Memory B cell (primary cell): ENCODE measurements at regions not wholly inside any gene's neighbourhood (a gene's known extent, or its start where the extent isn't known, plus 50 kb on each side); places are given as distances from the start of the nearest gene placed in this dataset.

Experiments used
- ATAC-seq: fragments of 150-1000 bp; cut with Tn5 transposase; 2 replicates; pipeline ENCODE4 v1.10.0; 2021; ENCODE audit warnings: low read depth, mild to moderate bottlenecking, moderate library complexity
- DNase-seq, 2 donors: peaks; one replicate each; pipeline ENCODE4 v3.0.0; 2022; ENCODE audit warnings: low spot score in 2 of 2
- H3K27ac Mint-ChIP-seq: one replicate; pipeline ENCODE4 v1.8.0; 2022; ENCODE audit warnings: mild to moderate bottlenecking, moderate library complexity, mixed read lengths
- H3K27me3 Mint-ChIP-seq: one replicate; pipeline ENCODE4 v1.8.0; 2022; ENCODE audit warnings: mixed read lengths
- H3K36me3 Mint-ChIP-seq: one replicate; pipeline ENCODE4 v1.8.0; 2022; ENCODE audit warnings: mild to moderate bottlenecking, mixed read lengths
- H3K4me1 Mint-ChIP-seq: one replicate; pipeline ENCODE4 v1.8.0; 2022; ENCODE audit warnings: mixed read lengths
- H3K4me3 Mint-ChIP-seq: one replicate; pipeline ENCODE4 v1.8.0; 2022; ENCODE audit warnings: mild to moderate bottlenecking, moderate library complexity, mixed read lengths
- H3K9me3 Mint-ChIP-seq: one replicate; pipeline ENCODE4 v1.8.0; 2022; ENCODE audit warnings: mixed read lengths

GRCh38 chr1:47679301-47679791 is 241.5 kb downstream of the FOXD2 start:
- H3K36me3 Mint-ChIP-seq, result no peaks in the 10 kb centered on the region
- no peak overlapping the region for H3K27ac Mint-ChIP-seq
- H3K27me3 Mint-ChIP-seq, result peaks cover 19% of the 10 kb centered on the region
- no peaks in the 10 kb centered on the region for H3K4me1 Mint-ChIP-seq
- ATAC-seq, result no peak
- H3K9me3 Mint-ChIP-seq, result peaks cover 1% of the 10 kb centered on the region
- no peak for DNase-seq
- no peak overlapping the region for H3K4me3 Mint-ChIP-seq

DNA sequence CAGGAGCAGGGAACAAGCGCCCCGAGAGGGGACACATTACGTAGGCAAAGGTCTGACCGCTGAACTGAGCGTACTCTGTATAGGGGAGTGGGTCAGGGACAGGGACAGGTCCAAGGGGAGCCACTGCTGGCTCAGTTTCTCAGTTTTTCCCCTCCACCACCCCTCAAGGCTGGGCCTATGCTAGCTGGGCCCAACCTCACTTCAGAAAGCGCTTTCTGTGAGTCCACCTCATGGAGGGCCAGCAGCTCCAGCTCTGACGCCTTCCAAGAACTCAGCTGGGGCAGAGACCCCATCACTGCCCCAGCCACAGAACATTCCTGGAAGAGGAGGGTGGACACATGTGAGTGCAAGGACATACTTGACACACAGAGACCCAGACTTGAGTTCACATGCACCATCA is 242.0 kb downstream of the FOXD2 start:
- H3K4me3 Mint-ChIP-seq, result no peak overlapping the region
- no peaks in the 10 kb centered on the region for H3K36me3 Mint-ChIP-seq
- H3K4me1 Mint-ChIP-seq, result no peaks in the 10 kb centered on the region
- peaks cover 18% of the 10 kb centered on the region for H3K27me3 Mint-ChIP-seq
- DNase-seq (no peak), ATAC-seq (no peak)
- H3K27ac Mint-ChIP-seq, result no peak overlapping the region
- H3K9me3 Mint-ChIP-seq, result no peaks in the 10 kb centered on the region

- ATAC-seq, result no peak
- H3K4me1 Mint-ChIP-seq, result no peaks in the 10 kb centered on the region
- H3K9me3 Mint-ChIP-seq, result no peaks in the 10 kb centered on the region
- no peak overlapping the region for H3K4me3 Mint-ChIP-seq
- no peak overlapping the region for H3K27ac Mint-ChIP-seq
- no peaks in the 10 kb centered on the region for H3K36me3 Mint-ChIP-seq
- H3K27me3 Mint-ChIP-seq, result peaks cover 12% of the 10 kb centered on the region
- DNase-seq, result no peak
These were observed 243.1 kb downstream of the FOXD2 start for GRCh38 chr1:47680815-47681475.

DNA sequence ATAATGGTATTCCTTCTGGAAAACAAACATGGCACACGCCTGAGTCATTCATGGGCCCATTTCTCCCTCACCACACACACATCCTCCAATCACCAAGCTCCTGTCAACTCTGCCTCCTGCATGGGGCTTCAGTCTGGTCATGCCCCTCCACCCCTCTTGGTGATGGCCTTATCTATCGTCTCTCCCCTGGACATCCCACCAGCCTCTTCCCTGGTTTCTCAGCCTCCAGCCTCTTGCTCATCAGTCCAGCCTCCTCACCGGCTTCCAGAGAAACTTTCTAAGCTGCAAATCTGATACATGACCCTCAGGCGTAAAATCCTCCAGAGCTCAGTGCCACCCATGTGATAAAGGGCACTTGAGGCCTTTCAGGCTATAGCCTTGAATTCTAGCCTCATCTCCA is 243.9 kb downstream of the FOXD2 start:
- no peaks in the 10 kb centered on the region for H3K4me1 Mint-ChIP-seq
- H3K27ac Mint-ChIP-seq, result no peak overlapping the region
- no peaks in the 10 kb centered on the region for H3K9me3 Mint-ChIP-seq
- DNase-seq (no peak), ATAC-seq (no peak)
- H3K4me3 Mint-ChIP-seq, result no peak overlapping the region
- no peaks in the 10 kb centered on the region for H3K36me3 Mint-ChIP-seq
- peaks cover 10% of the 10 kb centered on the region for H3K27me3 Mint-ChIP-seq

GRCh38 chr1:47682198-47682597 is 244.4 kb downstream of the FOXD2 start:
- H3K4me1 Mint-ChIP-seq, result no peaks in the 10 kb centered on the region
- H3K27ac Mint-ChIP-seq, result no peak overlapping the region
- H3K9me3 Mint-ChIP-seq, result no peaks in the 10 kb centered on the region
- H3K27me3 Mint-ChIP-seq, result peaks cover 8% of the 10 kb centered on the region
- H3K4me3 Mint-ChIP-seq, result no peak overlapping the region
- H3K36me3 Mint-ChIP-seq, result no peaks in the 10 kb centered on the region
- DNase-seq (no peak), ATAC-seq (no peak)

- H3K4me1 Mint-ChIP-seq, result no peaks in the 10 kb centered on the region
- no peak overlapping the region for H3K4me3 Mint-ChIP-seq
- H3K27ac Mint-ChIP-seq, result no peak overlapping the region
- ATAC-seq (no peak), DNase-seq (no peak)
- peaks cover 8% of the 10 kb centered on the region for H3K27me3 Mint-ChIP-seq
- no peaks in the 10 kb centered on the region for H3K36me3 Mint-ChIP-seq
- no peaks in the 10 kb centered on the region for H3K9me3 Mint-ChIP-seq
These were observed 245.0 kb downstream of the FOXD2 start for GRCh38 chr1:47682786-47683350.

GRCh38 chr1:47683401-47683800 is 245.6 kb downstream of the FOXD2 start:
- ATAC-seq, result no peak
- no peak for DNase-seq
- Mint-ChIP-seq H3K27ac (no peak overlapping the region), H3K4me3 (no peak overlapping the region), H3K9me3 (no peaks in the 10 kb centered on the region), H3K4me1 (no peaks in the 10 kb centered on the region), H3K36me3 (no peaks in the 10 kb centered on the region), H3K27me3 (peaks cover 8% of the 10 kb centered on the region)

GRCh38 chr1:47684518-47684917 is 246.7 kb downstream of the FOXD2 start:
- H3K9me3 Mint-ChIP-seq, result no peaks in the 10 kb centered on the region
- H3K27ac Mint-ChIP-seq, result no peak overlapping the region
- DNase-seq (no peak), ATAC-seq (no peak)
- no peaks in the 10 kb centered on the region for H3K36me3 Mint-ChIP-seq
- H3K4me3 Mint-ChIP-seq, result no peak overlapping the region
- H3K4me1 Mint-ChIP-seq, result no peaks in the 10 kb centered on the region
- peaks cover 7% of the 10 kb centered on the region for H3K27me3 Mint-ChIP-seq

- H3K27me3 Mint-ChIP-seq, result peaks cover 8% of the 10 kb centered on the region
- H3K27ac Mint-ChIP-seq, result no peak overlapping the region
- H3K36me3 Mint-ChIP-seq, result no peaks in the 10 kb centered on the region
- no peak overlapping the region for H3K4me3 Mint-ChIP-seq
- no peaks in the 10 kb centered on the region for H3K9me3 Mint-ChIP-seq
- ATAC-seq, result no peak
- no peak for DNase-seq
- no peaks in the 10 kb centered on the region for H3K4me1 Mint-ChIP-seq
These were observed 247.3 kb downstream of the FOXD2 start for GRCh38 chr1:47684964-47685762.

GRCh38 chr1:47685763-47686066 is 247.9 kb downstream of the FOXD2 start:
- Mint-ChIP-seq H3K27me3 (peaks cover 12% of the 10 kb centered on the region), H3K27ac (no peak overlapping the region), H3K9me3 (no peaks in the 10 kb centered on the region), H3K4me3 (no peak overlapping the region), H3K36me3 (no peaks in the 10 kb centered on the region), H3K4me1 (no peaks in the 10 kb centered on the region)
- ATAC-seq, result no peak
- DNase-seq, result no peak

- H3K4me3 Mint-ChIP-seq, result no peak overlapping the region
These were observed 249.1 kb downstream of the FOXD2 start for GRCh38 chr1:47686731-47687630.

GRCh38 chr1:47687631-47688460 is 250.0 kb downstream of the FOXD2 start:
- no peak overlapping the region for H3K27ac Mint-ChIP-seq
- H3K27me3 Mint-ChIP-seq, result peaks cover 10% of the 10 kb centered on the region
- ATAC-seq (no peak), DNase-seq (no peak)
- no peak overlapping the region for H3K4me3 Mint-ChIP-seq
- peaks cover 3% of the 10 kb centered on the region for H3K9me3 Mint-ChIP-seq
- H3K36me3 Mint-ChIP-seq, result no peaks in the 10 kb centered on the region
- H3K4me1 Mint-ChIP-seq, result no peaks in the 10 kb centered on the region

More at GRCh38 chr1:47686731-47687630, 249.1 kb downstream of the FOXD2 start:
- Mint-ChIP-seq H3K36me3 (no peaks in the 10 kb centered on the region), H3K27me3 (peaks cover 12% of the 10 kb centered on the region), H3K4me1 (no peaks in the 10 kb centered on the region), H3K9me3 (peaks cover 3% of the 10 kb centered on the region), H3K27ac (no peak overlapping the region)
- DNase-seq (no peak), ATAC-seq (no peak)
